ENCODE measurements at regions not wholly inside any gene's neighbourhood (a gene's known extent, or its start where the extent isn't known, plus 50 kb on each side); places are given as distances from the start of the nearest gene placed in this dataset.

DNA sequence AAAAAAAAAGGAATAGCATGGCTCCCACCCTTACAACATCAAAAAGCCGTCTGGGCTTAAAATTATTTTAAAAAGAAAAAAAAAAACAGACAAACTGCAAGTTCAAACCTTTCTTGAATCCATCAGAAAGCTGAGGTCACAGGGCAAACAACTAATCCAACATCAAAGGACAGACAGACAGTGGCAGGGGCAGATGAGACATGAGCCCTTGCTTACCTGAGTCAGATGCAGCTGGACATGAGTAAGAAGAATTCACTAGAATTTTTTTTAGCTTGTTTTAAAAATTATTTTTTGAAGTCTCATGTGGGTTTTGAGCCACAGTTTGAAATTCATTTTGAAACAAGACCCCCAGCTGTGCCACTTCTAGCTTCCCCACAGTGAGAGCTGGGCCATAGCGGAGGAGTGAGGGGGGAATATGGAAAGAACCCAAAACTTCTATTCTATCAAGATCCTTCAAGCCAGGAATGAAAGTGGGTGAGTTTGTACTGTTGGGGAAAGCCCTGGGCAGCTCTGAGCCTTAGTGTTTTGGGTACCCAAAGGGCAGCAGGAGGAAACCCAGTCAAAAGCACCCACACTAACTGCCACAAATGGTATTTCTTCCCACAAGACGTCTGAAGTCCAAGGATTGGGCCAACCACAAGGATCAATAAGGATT lies 111.4 kb downstream of the ATXN3L start:
- TF ChIP-seq, protein P1, sequence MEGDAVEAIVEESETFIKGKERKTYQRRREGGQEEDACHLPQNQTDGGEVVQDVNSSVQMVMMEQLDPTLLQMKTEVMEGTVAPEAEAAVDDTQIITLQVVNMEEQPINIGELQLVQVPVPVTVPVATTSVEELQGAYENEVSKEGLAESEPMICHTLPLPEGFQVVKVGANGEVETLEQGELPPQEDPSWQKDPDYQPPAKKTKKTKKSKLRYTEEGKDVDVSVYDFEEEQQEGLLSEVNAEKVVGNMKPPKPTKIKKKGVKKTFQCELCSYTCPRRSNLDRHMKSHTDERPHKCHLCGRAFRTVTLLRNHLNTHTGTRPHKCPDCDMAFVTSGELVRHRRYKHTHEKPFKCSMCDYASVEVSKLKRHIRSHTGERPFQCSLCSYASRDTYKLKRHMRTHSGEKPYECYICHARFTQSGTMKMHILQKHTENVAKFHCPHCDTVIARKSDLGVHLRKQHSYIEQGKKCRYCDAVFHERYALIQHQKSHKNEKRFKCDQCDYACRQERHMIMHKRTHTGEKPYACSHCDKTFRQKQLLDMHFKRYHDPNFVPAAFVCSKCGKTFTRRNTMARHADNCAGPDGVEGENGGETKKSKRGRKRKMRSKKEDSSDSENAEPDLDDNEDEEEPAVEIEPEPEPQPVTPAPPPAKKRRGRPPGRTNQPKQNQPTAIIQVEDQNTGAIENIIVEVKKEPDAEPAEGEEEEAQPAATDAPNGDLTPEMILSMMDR (IDR thresholded peaks at IDR 0.05): no peak
- TF ChIP-seq POLR2A (IDR thresholded peaks at IDR 0.05; ENCODE audit: low read depth) (no peak), EP300 (IDR thresholded peaks at IDR 0.05) (no peak), POLR2AphosphoS5 (IDR thresholded peaks at IDR 0.05) (no peak)
